GM06990 (cell line): ENCODE measurements at regions not wholly inside any gene's neighbourhood (a gene's known extent, or its start where the extent isn't known, plus 50 kb on each side); places are given as distances from the start of the nearest gene placed in this dataset.

Experiments used
- DNase-seq: peaks from one replicate; pipeline ENCODE4 v3.0.0-alpha.2; 2011; ENCODE audit not compliant: insufficient read length; ENCODE audit errors: extremely low read depth
- H3K27me3 ChIP-seq: replicated peaks from 2 replicates; pipeline ENCODE4 v1.6.0; 2011; ENCODE audit warnings: low read length; ENCODE audit not compliant: control insufficient read depth, insufficient read depth
- H3K36me3 ChIP-seq: 2 replicates; pipeline ENCODE4 v1.5.1; 2011; ENCODE audit warnings: low read length; ENCODE audit not compliant: control insufficient read depth, insufficient read depth
- H3K4me3 ChIP-seq: replicated peaks from 2 replicates; pipeline ENCODE4 v1.5.1; 2011; ENCODE audit warnings: low read depth, mild to moderate bottlenecking, control low read depth, low read length
- CTCF ChIP-seq: IDR thresholded peaks from 2 replicates; pipeline ENCODE4 v1.5.1; 2011; ENCODE audit warnings: low read length, control low read depth, mild to moderate bottlenecking, inconsistent platforms; ENCODE audit not compliant: insufficient read depth, poor library complexity, severe bottlenecking

- Histone ChIP-seq H3K36me3 (no peaks in the 10 kb centered on the region), H3K27me3 (no peaks in the 10 kb centered on the region; the same call in none of the 2 replicates), H3K4me3 (no peak overlapping the region)
- no peak for TF ChIP-seq CTCF
- DNase-seq: no peak
These were observed 52.8 kb upstream of the ZBTB40 start for GRCh38 chr1:22398656-22399420.

- H3K4me3 ChIP-seq: no peak overlapping the region
- no peaks in the 10 kb centered on the region; the same call in none of the 2 replicates for H3K27me3 ChIP-seq
- no peak for DNase-seq
These were observed 52.1 kb upstream of the ZBTB40 start for GRCh38 chr1:22399421-22400091.

More at GRCh38 chr1:22399421-22400091, 52.1 kb upstream of the ZBTB40 start:
- TF ChIP-seq CTCF: no peak
- no peaks in the 10 kb centered on the region for H3K36me3 ChIP-seq
